GM12874 (cell line): ENCODE measurements at regions not wholly inside any gene's neighbourhood (a gene's known extent, or its start where the extent isn't known, plus 50 kb on each side); places are given as distances from the start of the nearest gene placed in this dataset.

Experiments used
- CTCF ChIP-seq: IDR thresholded peaks from 2 replicates; pipeline ENCODE4 v1.5.1; 2011; ENCODE audit warnings: low read depth, mild to moderate bottlenecking, control low read depth, low read length, moderate library complexity; ENCODE audit not compliant: insufficient read depth

- TF ChIP-seq CTCF: no peak
These were observed 289.4 kb upstream of the MYOCD start for GRCh38 chr17:12376276-12376675.

GRCh38 chr17:12386225-12386624, 279.5 kb upstream of the MYOCD start:
- no peak for TF ChIP-seq CTCF

- TF ChIP-seq CTCF: no peak
These were observed 277.5 kb upstream of the MYOCD start for GRCh38 chr17:12388226-12388625.

- TF ChIP-seq CTCF: no peak
These were observed 276.3 kb upstream of the MYOCD start for GRCh38 chr17:12389421-12389820.

GRCh38 chr17:12390631-12391030, 275.1 kb upstream of the MYOCD start:
- no peak for TF ChIP-seq CTCF

GRCh38 chr17:12391468-12391867, 274.2 kb upstream of the MYOCD start:
- TF ChIP-seq CTCF: no peak

GRCh38 chr17:12395733-12396354, 269.8 kb upstream of the MYOCD start:
- TF ChIP-seq CTCF: peak; percentile 60
